GM18907 (cell line): ENCODE measurements at regions not wholly inside any gene's neighbourhood (a gene's known extent, or its start where the extent isn't known, plus 50 kb on each side); places are given as distances from the start of the nearest gene placed in this dataset.
"Not testable (repeated sequence)": the region's sequence is repeated elsewhere in the genome, so short reads cannot be mapped to it uniquely, and the experiment has no call there.

Source experiments
- ATAC-seq: cut with Tn5 transposase; IDR thresholded peaks from one replicate; pipeline ENCODE4 v1.9.1; 2021; ENCODE audit warnings: mild to moderate bottlenecking, moderate library complexity; ENCODE audit not compliant: unreplicated experiment

GRCh38 chr10:42380926-42381547 is 257.3 kb downstream of the ZNF33B start:
- ATAC-seq, result no peak

- peak; percentile 97 for ATAC-seq
Observed at GRCh38 chr10:42367532-42368230, 270.7 kb downstream of the ZNF33B start.

DNA sequence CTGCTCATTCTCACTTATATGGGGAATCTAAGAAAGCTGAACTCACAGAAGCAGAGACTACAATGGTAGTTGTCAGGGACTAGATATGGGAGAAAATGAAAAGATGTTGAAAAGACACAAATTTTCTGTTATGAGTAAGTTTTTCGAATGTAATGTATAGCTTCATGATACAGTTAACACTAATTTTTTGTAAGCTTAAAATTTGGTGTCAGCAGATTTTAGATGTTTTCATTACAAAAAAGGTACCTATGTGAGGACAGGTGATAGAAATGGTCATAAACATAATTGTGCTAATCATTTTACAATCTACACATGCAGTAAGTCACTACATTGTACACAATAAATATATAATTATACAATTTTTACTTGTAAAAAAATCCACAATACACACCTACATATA is 286.6 kb downstream of the ZNF33B start:
- ATAC-seq, result no peak

GRCh38 chr10:42336593-42337337 is 301.6 kb downstream of the ZNF33B start:
- not testable (repeated sequence) for ATAC-seq

- not testable (repeated sequence) for ATAC-seq
Observed at GRCh38 chr10:42335653-42336296, 302.6 kb downstream of the ZNF33B start.

GRCh38 chr10:42304341-42304740 is 334.0 kb downstream of the ZNF33B start:
- no peak for ATAC-seq

GRCh38 chr10:42281896-42282295 is 356.5 kb downstream of the ZNF33B start:
- ATAC-seq, result not testable (repeated sequence)

DNA sequence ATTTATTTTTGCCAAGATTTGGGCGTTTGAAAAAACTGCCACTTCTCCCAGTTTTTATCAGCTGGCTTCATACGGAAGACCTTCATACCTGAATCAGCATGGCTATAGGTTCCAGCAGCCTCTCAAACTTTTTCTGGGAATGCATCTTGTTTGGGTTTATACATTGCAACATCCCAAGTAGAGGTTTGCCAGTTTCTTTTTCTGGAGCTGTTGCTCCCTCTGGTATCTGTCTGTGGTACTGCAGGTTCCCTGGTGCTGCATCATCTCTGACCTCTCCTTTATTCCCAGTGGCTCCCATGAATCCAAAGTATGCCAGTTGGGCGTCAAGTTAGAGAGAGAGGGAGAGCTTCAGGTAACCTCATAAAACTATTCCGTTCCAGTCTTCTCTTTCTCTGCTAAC is 368.6 kb downstream of the ZNF33B start:
- ATAC-seq, result not testable (repeated sequence)

DNA sequence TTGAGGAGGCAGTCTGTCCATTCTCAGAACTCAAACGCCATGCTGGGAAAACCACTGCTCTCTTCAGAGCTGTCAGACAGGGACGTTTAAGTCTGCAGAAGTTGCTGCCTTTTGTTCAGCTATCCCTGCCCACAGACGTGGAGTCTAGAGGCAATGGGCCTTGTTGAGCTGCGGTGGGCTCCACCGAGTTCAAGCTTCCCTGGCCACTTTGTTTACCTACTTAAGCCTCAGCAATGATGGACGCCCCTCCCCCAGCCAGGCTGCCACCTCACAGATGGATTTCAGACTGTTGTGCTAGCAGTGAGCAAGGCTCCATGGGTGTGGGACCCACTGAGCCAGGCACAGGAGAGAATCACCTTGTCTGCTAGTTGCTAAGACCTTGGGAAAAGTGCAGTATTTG is 375.1 kb downstream of the ZNF33B start:
- ATAC-seq, result not testable (repeated sequence)

- ATAC-seq, result not testable (repeated sequence)
Observed at GRCh38 chr10:42243002-42243401, 395.4 kb downstream of the ZNF33B start.

- no peak for ATAC-seq
Observed at GRCh38 chr10:42242135-42242805, 396.1 kb downstream of the ZNF33B start.

- not testable (repeated sequence) for ATAC-seq
Observed at GRCh38 chr10:42236401-42236800, 402.0 kb downstream of the ZNF33B start.

DNA sequence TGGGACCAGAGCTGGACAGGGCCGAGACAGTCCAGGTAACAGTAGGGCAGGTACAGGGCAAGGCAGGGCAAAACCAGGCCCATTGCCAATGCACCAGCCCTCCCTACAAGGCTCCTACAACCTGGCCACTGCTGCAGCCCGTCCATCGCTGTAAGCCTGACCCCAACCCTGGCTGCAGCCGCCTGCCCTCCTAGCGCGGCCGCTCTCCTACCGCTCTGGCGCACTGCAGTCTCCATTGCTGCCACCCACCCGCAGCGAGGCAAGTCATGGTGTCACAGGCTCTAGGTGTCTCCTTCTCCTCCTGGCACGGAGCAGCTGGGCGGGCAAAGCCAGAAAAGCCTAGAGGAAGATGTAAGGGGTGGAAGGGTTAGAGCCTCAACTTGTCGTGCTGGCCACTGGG is 402.6 kb downstream of the ZNF33B start:
- ATAC-seq, result not testable (repeated sequence)

- ATAC-seq, result not testable (repeated sequence)
Observed at GRCh38 chr10:42235241-42235640, 403.1 kb downstream of the ZNF33B start.

- not testable (repeated sequence) for ATAC-seq
Observed at GRCh38 chr10:42234506-42234905, 403.9 kb downstream of the ZNF33B start.

DNA sequence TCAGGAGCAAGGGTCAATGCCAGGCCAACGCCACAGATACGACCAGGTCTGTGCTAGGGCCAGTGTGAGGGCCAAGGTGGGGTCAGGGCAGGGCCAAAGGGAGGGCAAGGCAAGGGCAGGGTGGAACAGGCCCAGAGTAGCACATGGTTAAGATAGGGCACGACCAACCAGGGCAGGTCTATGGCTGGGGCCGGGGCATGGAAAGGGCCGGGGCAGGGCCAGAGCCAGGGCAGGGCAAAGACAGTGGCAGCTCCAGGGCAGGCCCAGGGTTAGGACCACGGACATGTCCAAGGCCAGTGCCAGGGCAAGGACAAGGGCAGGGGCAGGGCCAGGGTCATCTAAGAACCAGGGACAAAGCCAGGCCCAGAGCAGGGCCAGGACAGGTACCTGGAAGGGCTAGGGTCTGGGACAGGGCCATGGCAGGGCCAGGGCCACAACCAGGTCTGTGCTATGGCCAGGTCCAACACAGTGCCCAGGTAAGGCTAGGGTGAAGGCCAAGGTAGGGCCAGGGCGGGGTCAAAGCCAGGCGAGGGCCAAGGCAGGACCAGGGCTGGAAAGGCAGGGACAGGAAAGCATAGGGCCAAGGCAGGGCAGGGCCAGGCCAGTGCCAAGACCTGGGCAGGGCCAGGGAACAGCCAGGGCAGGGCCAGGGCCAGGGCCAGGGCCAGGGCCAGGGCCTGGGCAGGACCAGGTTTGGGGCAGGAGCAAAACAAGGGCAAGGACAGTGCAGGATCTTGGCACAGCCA is 404.7 kb downstream of the ZNF33B start:
- not testable (repeated sequence) for ATAC-seq

GRCh38 chr10:42232955-42233354 is 405.4 kb downstream of the ZNF33B start:
- ATAC-seq, result not testable (repeated sequence)

GRCh38 chr10:42230812-42231211 is 407.6 kb downstream of the ZNF33B start:
- ATAC-seq, result not testable (repeated sequence)

DNA sequence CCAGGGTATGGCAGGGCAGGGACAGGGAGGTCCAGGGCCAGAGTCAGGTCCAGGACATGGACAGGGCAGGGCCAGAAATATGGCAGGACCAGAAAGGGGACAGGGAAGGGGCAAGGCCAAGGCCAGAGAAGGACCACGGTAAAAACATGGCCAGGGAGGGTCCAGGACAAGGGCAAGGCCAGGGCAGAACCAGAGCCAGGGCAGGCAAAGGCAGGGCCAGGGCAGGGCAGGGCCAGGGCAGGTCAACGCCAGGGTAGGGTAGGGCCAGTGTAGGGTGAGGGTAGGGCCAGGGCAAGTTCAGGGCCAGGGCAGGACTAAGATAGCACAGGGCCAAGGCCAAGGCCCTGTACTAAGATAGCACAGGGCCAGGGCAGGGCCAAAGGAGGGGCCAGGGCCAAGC is 408.3 kb downstream of the ZNF33B start:
- not testable (repeated sequence) for ATAC-seq

DNA sequence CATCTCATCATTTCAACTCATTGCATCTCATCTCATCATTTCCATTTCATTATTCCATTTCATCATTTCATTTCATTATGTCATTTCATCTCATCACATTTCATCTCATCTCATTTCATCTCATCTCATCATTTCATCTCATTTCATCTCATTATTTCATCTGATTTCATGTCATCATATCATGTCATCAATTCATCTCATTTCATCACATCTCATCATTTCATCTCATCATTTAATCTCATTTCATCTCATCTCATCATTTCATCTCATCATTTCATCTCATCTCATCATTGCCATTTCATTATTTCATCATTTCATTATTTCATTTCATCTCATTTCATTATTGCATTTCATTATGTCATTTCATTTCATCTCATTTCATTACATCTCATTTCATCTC is 410.5 kb downstream of the ZNF33B start:
- ATAC-seq, result not testable (repeated sequence)
